ENCODE measurements at regions not wholly inside any gene's neighbourhood (a gene's known extent, or its start where the extent isn't known, plus 50 kb on each side); places are given as distances from the start of the nearest gene placed in this dataset.

- no peak for TF ChIP-seq CTCF (IDR thresholded peaks at IDR 0.05)
Observed at GRCh38 chr13:85379991-85380390, 419.2 kb downstream of the SLITRK6 start.

GRCh38 chr13:85379433-85379832, 419.8 kb downstream of the SLITRK6 start:
- H3K27me3 ChIP-seq, result no peaks in the 10 kb centered on the region
- peaks cover 0 to 4% (median 0%) of the 10 kb centered on the region in 11 donors for H3K9me3 ChIP-seq
- H3K36me3 ChIP-seq, result no peaks in the 10 kb centered on the region
- TF ChIP-seq CTCF (IDR thresholded peaks at IDR 0.05), result no peak
- DNase-seq (no peak), ATAC-seq (no peak)
- H3K4me3 ChIP-seq, result no peak overlapping the region
- no peak overlapping the region for H3K27ac ChIP-seq
- H3K4me1 ChIP-seq, result no peaks in the 10 kb centered on the region
- intact Hi-C loops (cut with DNase I), result no loop called here
- 47 to 61% methylated on average over 3 of the region's 3 CpGs for WGBS, 2 donors

More at GRCh38 chr13:85379991-85380390, 419.2 kb downstream of the SLITRK6 start:
- H3K27me3 ChIP-seq, result no peaks in the 10 kb centered on the region
- DNase-seq (no peak), ATAC-seq (no peak)
- intact Hi-C loops (cut with DNase I), result no loop called here
- no peaks in the 10 kb centered on the region for H3K4me1 ChIP-seq
- H3K9me3 ChIP-seq, result peaks cover 0 to 4% (median 0%) of the 10 kb centered on the region in 11 donors
- H3K4me3 ChIP-seq, result no peak overlapping the region
- H3K27ac ChIP-seq, result no peak overlapping the region
- H3K36me3 ChIP-seq, result no peaks in the 10 kb centered on the region
- WGBS, 2 donors, result 71 to 88% methylated on average over 1 of the region's 1 CpG

GRCh38 chr13:85377783-85378182, 421.4 kb downstream of the SLITRK6 start:
- intact Hi-C loops (cut with DNase I), result no loop called here
- no peaks in the 10 kb centered on the region for H3K4me1 ChIP-seq
- no peaks in the 10 kb centered on the region for H3K36me3 ChIP-seq
- no peak for DNase-seq
- 73 to 82% methylated on average over 2 of the region's 2 CpGs for WGBS, 2 donors
- no peak overlapping the region for H3K27ac ChIP-seq
- H3K9me3 ChIP-seq, result peaks cover 0 to 4% (median 0%) of the 10 kb centered on the region in 11 donors
- H3K27me3 ChIP-seq, result no peaks in the 10 kb centered on the region
- no peak for TF ChIP-seq CTCF (IDR thresholded peaks at IDR 0.05)
- no peak for ATAC-seq
- no peak overlapping the region for H3K4me3 ChIP-seq

- DNase-seq (no peak), ATAC-seq (no peak)
- H3K4me3 ChIP-seq, result no peak overlapping the region
- H3K9me3 ChIP-seq, result peaks cover 0 to 4% (median 0%) of the 10 kb centered on the region in 11 donors
- H3K27ac ChIP-seq, result no peak overlapping the region
- intact Hi-C loops (cut with DNase I), result no loop called here
- 52 to 61% methylated on average over 3 of the region's 3 CpGs for WGBS, 2 donors
- H3K27me3 ChIP-seq, result no peaks in the 10 kb centered on the region
- no peaks in the 10 kb centered on the region for H3K4me1 ChIP-seq
- H3K36me3 ChIP-seq, result no peaks in the 10 kb centered on the region
- no peak for TF ChIP-seq CTCF (IDR thresholded peaks at IDR 0.05)
Observed at GRCh38 chr13:85373322-85373721, 425.9 kb downstream of the SLITRK6 start.

- TF ChIP-seq CTCF (IDR thresholded peaks at IDR 0.05), result no peak
- Histone ChIP-seq H3K27ac (no peak overlapping the region), H3K9me3 (no peaks in the 10 kb centered on the region), H3K36me3 (no peaks in the 10 kb centered on the region), H3K4me1 (no peaks in the 10 kb centered on the region), H3K27me3 (no peaks in the 10 kb centered on the region), H3K4me3 (no peak overlapping the region)
- intact Hi-C loops (cut with DNase I), result no loop called here
- ATAC-seq (no peak), DNase-seq (no peak)
Observed at GRCh38 chr13:85371254-85371653, 428.0 kb downstream of the SLITRK6 start.
